ENCODE measurements at regions not wholly inside any gene's neighbourhood (a gene's known extent, or its start where the extent isn't known, plus 50 kb on each side); places are given as distances from the start of the nearest gene placed in this dataset.

- Histone ChIP-seq H3K27ac (no peak overlapping the region), H3K9me3 (ENCODE audit: low read depth) (no peaks in the 10 kb centered on the region), H3K4me1 (ENCODE audit: low read depth) (no peaks in the 10 kb centered on the region), H3K36me3 (no peaks in the 10 kb centered on the region), H3K4me3 (no peak overlapping the region), H3K27me3 (no peaks in the 10 kb centered on the region)
- TF ChIP-seq, protein P1, sequence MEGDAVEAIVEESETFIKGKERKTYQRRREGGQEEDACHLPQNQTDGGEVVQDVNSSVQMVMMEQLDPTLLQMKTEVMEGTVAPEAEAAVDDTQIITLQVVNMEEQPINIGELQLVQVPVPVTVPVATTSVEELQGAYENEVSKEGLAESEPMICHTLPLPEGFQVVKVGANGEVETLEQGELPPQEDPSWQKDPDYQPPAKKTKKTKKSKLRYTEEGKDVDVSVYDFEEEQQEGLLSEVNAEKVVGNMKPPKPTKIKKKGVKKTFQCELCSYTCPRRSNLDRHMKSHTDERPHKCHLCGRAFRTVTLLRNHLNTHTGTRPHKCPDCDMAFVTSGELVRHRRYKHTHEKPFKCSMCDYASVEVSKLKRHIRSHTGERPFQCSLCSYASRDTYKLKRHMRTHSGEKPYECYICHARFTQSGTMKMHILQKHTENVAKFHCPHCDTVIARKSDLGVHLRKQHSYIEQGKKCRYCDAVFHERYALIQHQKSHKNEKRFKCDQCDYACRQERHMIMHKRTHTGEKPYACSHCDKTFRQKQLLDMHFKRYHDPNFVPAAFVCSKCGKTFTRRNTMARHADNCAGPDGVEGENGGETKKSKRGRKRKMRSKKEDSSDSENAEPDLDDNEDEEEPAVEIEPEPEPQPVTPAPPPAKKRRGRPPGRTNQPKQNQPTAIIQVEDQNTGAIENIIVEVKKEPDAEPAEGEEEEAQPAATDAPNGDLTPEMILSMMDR (IDR thresholded peaks at IDR 0.05; ENCODE audit: low read depth, low read length) = no peak
- no peak for DNase-seq (ENCODE audit: low read depth in 1 of 2, low spot score in 1 of 2)
Measured at GRCh38 chr10:14416308-14416700, 85.6 kb upstream of the FRMD4A start.

DNA sequence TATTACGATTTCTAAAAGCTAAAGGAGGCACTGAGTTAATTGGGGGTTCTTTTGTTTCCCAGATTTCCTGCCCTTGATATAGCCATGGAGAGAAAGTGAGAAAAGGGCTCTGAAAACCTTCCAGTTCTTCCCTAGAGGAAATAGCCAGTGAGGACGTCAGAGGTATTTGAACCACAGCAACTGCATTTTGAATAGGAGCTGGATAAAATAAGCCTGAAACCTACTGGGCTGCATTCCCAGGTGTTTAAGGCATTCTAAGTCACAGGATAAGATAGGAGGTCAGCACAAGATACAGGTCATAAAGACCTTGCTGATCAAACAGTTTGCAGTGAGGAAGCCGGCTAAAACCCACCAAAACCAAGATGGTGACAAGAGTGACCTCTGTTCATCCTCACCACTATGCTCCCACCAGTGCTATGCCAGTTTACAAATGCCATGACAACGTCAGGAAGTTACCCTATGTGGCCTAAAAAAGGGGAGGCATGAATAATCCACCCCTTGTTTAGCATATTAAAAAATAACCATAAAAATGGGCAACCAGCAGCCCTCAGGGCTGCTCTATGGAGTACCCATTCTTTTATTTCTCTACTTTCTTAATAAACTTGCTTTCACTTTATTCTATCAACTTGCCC is 85.1 kb upstream of the FRMD4A start:
- H3K27ac ChIP-seq = no peak overlapping the region
- H3K4me1 ChIP-seq (ENCODE audit: low read depth) = no peaks in the 10 kb centered on the region
- H3K36me3 ChIP-seq = no peaks in the 10 kb centered on the region
- DNase-seq (ENCODE audit: low read depth in 1 of 2, low spot score in 1 of 2) = no peak
- no peak overlapping the region for H3K4me3 ChIP-seq
- H3K27me3 ChIP-seq = no peaks in the 10 kb centered on the region
- no peaks in the 10 kb centered on the region for H3K9me3 ChIP-seq (ENCODE audit: low read depth)
- TF ChIP-seq, protein P1 (IDR thresholded peaks at IDR 0.05; ENCODE audit: low read depth, low read length) = no peak

DNA sequence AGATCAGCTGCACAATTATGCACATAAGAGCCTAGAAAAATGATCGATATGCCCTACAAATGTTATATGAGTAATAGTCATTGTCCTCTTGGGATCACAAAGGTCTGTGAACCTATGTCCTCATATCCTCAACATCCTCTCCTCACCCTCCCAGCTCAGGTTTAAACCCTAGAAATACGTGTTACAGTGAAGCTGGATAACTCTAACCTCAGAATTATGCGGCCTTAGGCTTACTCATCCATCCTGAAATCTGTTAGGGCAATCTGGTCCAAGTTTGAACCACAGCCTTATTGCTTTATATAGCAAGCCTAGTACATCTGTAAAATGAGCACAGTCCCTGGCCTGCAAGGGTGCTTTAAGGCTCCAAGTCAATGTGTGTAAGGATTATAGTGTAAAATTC is 84.2 kb upstream of the FRMD4A start:
- Histone ChIP-seq H3K27ac (no peak overlapping the region), H3K27me3 (no peaks in the 10 kb centered on the region), H3K4me3 (no peak overlapping the region), H3K36me3 (no peaks in the 10 kb centered on the region), H3K9me3 (ENCODE audit: low read depth) (no peaks in the 10 kb centered on the region), H3K4me1 (ENCODE audit: low read depth) (no peaks in the 10 kb centered on the region)
- peak in 1 of 2 donors; percentile 44 for DNase-seq (ENCODE audit: low read depth in 1 of 2, low spot score in 1 of 2)
- TF ChIP-seq, protein P1 (IDR thresholded peaks at IDR 0.05; ENCODE audit: low read depth, low read length) = no peak

- Histone ChIP-seq H3K27me3 (no peaks in the 10 kb centered on the region), H3K4me3 (no peak overlapping the region), H3K9me3 (ENCODE audit: low read depth) (no peaks in the 10 kb centered on the region), H3K36me3 (no peaks in the 10 kb centered on the region), H3K27ac (no peak overlapping the region), H3K4me1 (ENCODE audit: low read depth) (no peaks in the 10 kb centered on the region)
- TF ChIP-seq, protein P1 (IDR thresholded peaks at IDR 0.05; ENCODE audit: low read depth, low read length) = no peak
- no peak for DNase-seq (ENCODE audit: low read depth in 1 of 2, low spot score in 1 of 2)
Measured at GRCh38 chr10:14413523-14413922, 82.8 kb upstream of the FRMD4A start.

DNA sequence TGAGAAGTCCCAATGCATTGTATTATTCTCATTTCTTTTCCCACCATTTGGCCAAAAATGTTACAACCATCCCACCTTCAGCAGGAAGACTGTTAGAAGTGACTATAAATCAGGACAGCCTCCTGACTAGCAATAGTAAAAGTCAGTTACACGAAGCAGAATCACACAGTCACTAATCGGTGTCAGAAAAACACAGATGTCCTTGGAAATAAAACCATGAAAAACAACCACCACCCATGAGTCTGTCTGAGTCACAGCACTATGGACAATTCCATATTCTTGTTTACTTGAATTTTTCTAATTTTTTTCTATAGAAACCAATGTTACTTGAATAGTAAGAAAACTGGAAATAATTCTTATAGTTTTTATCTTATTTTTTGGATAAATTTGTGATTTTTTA is 81.9 kb upstream of the FRMD4A start:
- Histone ChIP-seq H3K4me3 (no peak overlapping the region), H3K27me3 (no peaks in the 10 kb centered on the region), H3K9me3 (ENCODE audit: low read depth) (no peaks in the 10 kb centered on the region), H3K36me3 (no peaks in the 10 kb centered on the region), H3K27ac (no peak overlapping the region), H3K4me1 (ENCODE audit: low read depth) (no peaks in the 10 kb centered on the region)
- no peak for DNase-seq (ENCODE audit: low read depth in 1 of 2, low spot score in 1 of 2)
- TF ChIP-seq, protein P1 (IDR thresholded peaks at IDR 0.05; ENCODE audit: low read depth, low read length) = no peak
